Gastroesophageal sphincter (tissue), 4 donors: ENCODE measurements at regions not wholly inside any gene's neighbourhood (a gene's known extent, or its start where the extent isn't known, plus 50 kb on each side); places are given as distances from the start of the nearest gene placed in this dataset.
"Not testable (repeated sequence)": the region's sequence is repeated elsewhere in the genome, so short reads cannot be mapped to it uniquely, and the experiment has no call there.

Experiments
- ATAC-seq: fragments of 150-250 bp; one replicate; pipeline ENCODE4 v1.9.1; 2016; ENCODE audit warnings: mild to moderate bottlenecking, moderate library complexity
- H3K27ac ChIP-seq, 4 donors: fragments of 200-600 bp; sonication (generic) in 3 of 4; 1 replicate in 3 of 4; 2 replicates in 1 of 4; pipeline ENCODE4 v1.5.1; 2016 to 2019
- H3K27me3 ChIP-seq: fragments of 200-600 bp; sonication (generic); one replicate; pipeline ENCODE4 v1.5.1; 2019
- H3K36me3 ChIP-seq, 2 donors: fragments of 200-600 bp; sonication (generic); one replicate each; pipeline ENCODE4 v1.5.1; 2019; ENCODE audit warnings: control low read depth in 1 of 2
- H3K4me1 ChIP-seq, 3 donors: fragments of 200-600 bp; sonication (generic); 1 replicate in 2 of 3; 2 replicates in 1 of 3; pipeline ENCODE4 v1.5.1; 2016 to 2019; ENCODE audit warnings: control low read depth in 2 of 3
- H3K4me3 ChIP-seq, 2 donors: fragments of 200-600 bp; sonication (generic); one replicate each; pipeline ENCODE4 v1.5.1; 2019; ENCODE audit warnings: mild to moderate bottlenecking in 1 of 2, moderate library complexity in 1 of 2
- H3K9me3 ChIP-seq, 3 donors: fragments of 200-600 bp; sonication (generic); one replicate each; pipeline ENCODE4 v1.5.1; 2017 to 2019; ENCODE audit warnings: control low read depth in 2 of 3
- CTCF ChIP-seq, 4 experiments: fragments of 200-600 bp in 2 of 4; fragments of 450-650 bp in 2 of 4; sonication (generic) in 1 of 4; IDR thresholded peaks; one replicate each; pipeline ENCODE4 v1.5.1; 2017 to 2019; ENCODE audit warnings: antibody characterized with exemption in 4 of 4, mild to moderate bottlenecking in 2 of 4, moderate library complexity in 2 of 4
- EP300 ChIP-seq: sonication (generic); formaldehyde crosslinking; IDR thresholded peaks from one replicate; pipeline ENCODE4 v1.6.1; 2017; ENCODE audit warnings: antibody characterized with exemption, mild to moderate bottlenecking
- POLR2A ChIP-seq, 2 donors: fragments of 450-650 bp; IDR thresholded peaks; one replicate each; pipeline ENCODE4 v1.6.1; 2017; ENCODE audit warnings: antibody characterized with exemption in 2 of 2, mild to moderate bottlenecking in 2 of 2, moderate library complexity in 1 of 2
- POLR2AphosphoS5 ChIP-seq: sonication (generic); formaldehyde crosslinking; IDR thresholded peaks from one replicate; pipeline ENCODE4 v1.6.1; 2017; ENCODE audit warnings: antibody characterized with exemption
- WGBS, 2 donors: methylation state at CpG; one replicate each; pipeline ENCODE4 v1.1.5; 2018; ENCODE audit warnings: low coverage in 1 of 2; 5-methylcytosine and 5-hydroxymethylcytosine counted together

- no peak for ATAC-seq
- Histone ChIP-seq H3K27ac (no peak overlapping the region), H3K36me3 (no peaks in the 10 kb centered on the region), H3K4me3 (no peak overlapping the region), H3K4me1 (no peaks in the 10 kb centered on the region), H3K27me3 (no peaks in the 10 kb centered on the region), H3K9me3 (peaks cover 0 to 11% (median 0%) of the 10 kb centered on the region in 3 donors)
- no peak for TF ChIP-seq POLR2A (IDR thresholded peaks at IDR 0.05)
- TF ChIP-seq EP300 = no peak
- TF ChIP-seq POLR2AphosphoS5 = no peak
- no peak for TF ChIP-seq CTCF (IDR thresholded peaks at IDR 0.05)
Measured at GRCh38 chr2:195108182-195108581, 548.8 kb upstream of the SLC39A10 start.

GRCh38 chr2:195106681-195107380 is 550.2 kb upstream of the SLC39A10 start:
- Histone ChIP-seq H3K27ac (no peak overlapping the region), H3K27me3 (no peaks in the 10 kb centered on the region), H3K36me3 (no peaks in the 10 kb centered on the region), H3K4me1 (no peaks in the 10 kb centered on the region), H3K4me3 (no peak overlapping the region), H3K9me3 (peaks cover 0 to 11% (median 0%) of the 10 kb centered on the region in 3 donors)
- 84 to 100% methylated on average over 1 to 6 of the region's 6 CpGs for WGBS, 2 donors
- ATAC-seq = no peak
- TF ChIP-seq POLR2AphosphoS5 (no peak), EP300 (no peak), POLR2A (IDR thresholded peaks at IDR 0.05) (no peak), CTCF (IDR thresholded peaks at IDR 0.05) (no peak)

GRCh38 chr2:195105581-195105980 is 551.4 kb upstream of the SLC39A10 start:
- no peaks in the 10 kb centered on the region for H3K27me3 ChIP-seq
- peaks cover 0 to 4% (median 0%) of the 10 kb centered on the region in 3 donors for H3K9me3 ChIP-seq
- no peak overlapping the region for H3K27ac ChIP-seq
- WGBS, 2 donors = 64 to 100% methylated on average over 1 of the region's 1 CpG
- H3K4me1 ChIP-seq = no peaks in the 10 kb centered on the region
- H3K4me3 ChIP-seq = no peak overlapping the region
- no peak for ATAC-seq
- TF ChIP-seq CTCF (IDR thresholded peaks at IDR 0.05) (no peak), POLR2A (IDR thresholded peaks at IDR 0.05) (no peak), EP300 (no peak), POLR2AphosphoS5 (no peak)
- H3K36me3 ChIP-seq = no peaks in the 10 kb centered on the region

- 60 to 63% methylated on average over 2 of the region's 2 CpGs for WGBS, 2 donors
- H3K4me3 ChIP-seq = no peak overlapping the region
- H3K27ac ChIP-seq = no peak overlapping the region
- no peak for ATAC-seq
- no peaks in the 10 kb centered on the region for H3K27me3 ChIP-seq
- H3K36me3 ChIP-seq = no peaks in the 10 kb centered on the region
- TF ChIP-seq POLR2AphosphoS5 = no peak
- no peak for TF ChIP-seq CTCF (IDR thresholded peaks at IDR 0.05)
- no peak for TF ChIP-seq EP300
- no peak for TF ChIP-seq POLR2A (IDR thresholded peaks at IDR 0.05)
- H3K9me3 ChIP-seq = peaks cover 0 to 9% (median 0%) of the 10 kb centered on the region in 3 donors
- H3K4me1 ChIP-seq = no peaks in the 10 kb centered on the region
Measured at GRCh38 chr2:195094330-195094729, 562.7 kb upstream of the SLC39A10 start.

GRCh38 chr2:195092341-195092740 is 564.7 kb upstream of the SLC39A10 start:
- no peaks in the 10 kb centered on the region for H3K36me3 ChIP-seq
- TF ChIP-seq CTCF (IDR thresholded peaks at IDR 0.05) = no peak
- TF ChIP-seq POLR2AphosphoS5 = no peak
- TF ChIP-seq EP300 = no peak
- TF ChIP-seq POLR2A (IDR thresholded peaks at IDR 0.05) = no peak
- H3K4me3 ChIP-seq = no peak overlapping the region
- H3K9me3 ChIP-seq = peaks cover 0 to 9% (median 0%) of the 10 kb centered on the region in 3 donors
- no peaks in the 10 kb centered on the region for H3K27me3 ChIP-seq
- H3K4me1 ChIP-seq = no peaks in the 10 kb centered on the region
- H3K27ac ChIP-seq = no peak overlapping the region
- no peak for ATAC-seq

GRCh38 chr2:195072806-195073205 is 584.2 kb upstream of the SLC39A10 start:
- H3K4me1 ChIP-seq, H3K27me3 ChIP-seq, H3K36me3 ChIP-seq, H3K9me3 ChIP-seq, H3K27ac ChIP-seq, H3K4me3 ChIP-seq, ATAC-seq: not testable (repeated sequence)
- WGBS, 2 donors = 17% methylated on average over 1 of the region's 13 CpGs; no CpG with 5 or more reads in 1 of the 2 donors
